ENCODE measurements at regions not wholly inside any gene's neighbourhood (a gene's known extent, or its start where the extent isn't known, plus 50 kb on each side); places are given as distances from the start of the nearest gene placed in this dataset.

GRCh38 chr13:79037197-79037596, 368.9 kb downstream of the RBM26 start:
- no peak overlapping the region for H3K27ac ChIP-seq (ENCODE audit: low read depth, low read length)
- no peaks in the 10 kb centered on the region for H3K27me3 ChIP-seq (ENCODE audit: control insufficient read depth, insufficient read depth, low read length)
- no peaks in the 10 kb centered on the region for H3K36me3 ChIP-seq (ENCODE audit: control insufficient read depth, insufficient read depth, low read length)
- H3K4me3 ChIP-seq (ENCODE audit: low read depth, low read length), result no peak overlapping the region
- no peak overlapping the region for H3K9ac ChIP-seq (ENCODE audit: low read depth, low read length)
- H3K4me1 ChIP-seq (ENCODE audit: control insufficient read depth, insufficient read depth, low read length), result no peaks in the 10 kb centered on the region
- H3K9me3 ChIP-seq (ENCODE audit: control insufficient read depth, insufficient read depth, low read length), result no peaks in the 10 kb centered on the region

- no peaks in the 10 kb centered on the region for H3K4me1 ChIP-seq (ENCODE audit: control insufficient read depth, insufficient read depth, low read length)
- no peaks in the 10 kb centered on the region for H3K36me3 ChIP-seq (ENCODE audit: control insufficient read depth, insufficient read depth, low read length)
- H3K27me3 ChIP-seq (ENCODE audit: control insufficient read depth, insufficient read depth, low read length), result no peaks in the 10 kb centered on the region
- no peak overlapping the region for H3K27ac ChIP-seq (ENCODE audit: low read depth, low read length)
- H3K9ac ChIP-seq (ENCODE audit: low read depth, low read length), result no peak overlapping the region
- no peak overlapping the region for H3K4me3 ChIP-seq (ENCODE audit: low read depth, low read length)
- no peaks in the 10 kb centered on the region for H3K9me3 ChIP-seq (ENCODE audit: control insufficient read depth, insufficient read depth, low read length)
These were observed 371.7 kb downstream of the RBM26 start for GRCh38 chr13:79034341-79034740.

- no peaks in the 10 kb centered on the region for H3K4me1 ChIP-seq (ENCODE audit: control insufficient read depth, insufficient read depth, low read length)
- no peaks in the 10 kb centered on the region for H3K27me3 ChIP-seq (ENCODE audit: control insufficient read depth, insufficient read depth, low read length)
- H3K27ac ChIP-seq (ENCODE audit: low read depth, low read length), result no peak overlapping the region
- H3K9me3 ChIP-seq (ENCODE audit: control insufficient read depth, insufficient read depth, low read length), result no peaks in the 10 kb centered on the region
- H3K4me3 ChIP-seq (ENCODE audit: low read depth, low read length), result no peak overlapping the region
- no peaks in the 10 kb centered on the region for H3K36me3 ChIP-seq (ENCODE audit: control insufficient read depth, insufficient read depth, low read length)
- no peak overlapping the region for H3K9ac ChIP-seq (ENCODE audit: low read depth, low read length)
These were observed 371.6 kb upstream of the OBI1 start for GRCh38 chr13:79030513-79030912.

- Histone ChIP-seq H3K9me3 (ENCODE audit: control insufficient read depth, insufficient read depth, low read length) (peaks cover 16% of the 10 kb centered on the region), H3K36me3 (ENCODE audit: control insufficient read depth, insufficient read depth, low read length) (no peaks in the 10 kb centered on the region), H3K4me1 (ENCODE audit: control insufficient read depth, insufficient read depth, low read length) (no peaks in the 10 kb centered on the region), H3K27me3 (ENCODE audit: control insufficient read depth, insufficient read depth, low read length) (no peaks in the 10 kb centered on the region), H3K4me3 (ENCODE audit: low read depth, low read length) (no peak overlapping the region), H3K9ac (ENCODE audit: low read depth, low read length) (no peak overlapping the region), H3K27ac (ENCODE audit: low read depth, low read length) (no peak overlapping the region)
These were observed 359.2 kb upstream of the OBI1 start for GRCh38 chr13:79018166-79018565.

GRCh38 chr13:79011179-79011578, 352.2 kb upstream of the OBI1 start:
- no peaks in the 10 kb centered on the region for H3K9me3 ChIP-seq (ENCODE audit: control insufficient read depth, insufficient read depth, low read length)
- no peaks in the 10 kb centered on the region for H3K27me3 ChIP-seq (ENCODE audit: control insufficient read depth, insufficient read depth, low read length)
- H3K4me1 ChIP-seq (ENCODE audit: control insufficient read depth, insufficient read depth, low read length), result no peaks in the 10 kb centered on the region
- H3K36me3 ChIP-seq (ENCODE audit: control insufficient read depth, insufficient read depth, low read length), result no peaks in the 10 kb centered on the region
- no peak overlapping the region for H3K27ac ChIP-seq (ENCODE audit: low read depth, low read length)
- no peak overlapping the region for H3K9ac ChIP-seq (ENCODE audit: low read depth, low read length)
- H3K4me3 ChIP-seq (ENCODE audit: low read depth, low read length), result no peak overlapping the region

GRCh38 chr13:79003989-79004898, 345.3 kb upstream of the OBI1 start:
- Histone ChIP-seq H3K27ac (ENCODE audit: low read depth, low read length) (no peak overlapping the region), H3K9ac (ENCODE audit: low read depth, low read length) (no peak overlapping the region), H3K4me3 (ENCODE audit: low read depth, low read length) (no peak overlapping the region), H3K4me1 (ENCODE audit: control insufficient read depth, insufficient read depth, low read length) (no peaks in the 10 kb centered on the region), H3K27me3 (ENCODE audit: control insufficient read depth, insufficient read depth, low read length) (no peaks in the 10 kb centered on the region), H3K36me3 (ENCODE audit: control insufficient read depth, insufficient read depth, low read length) (no peaks in the 10 kb centered on the region), H3K9me3 (ENCODE audit: control insufficient read depth, insufficient read depth, low read length) (no peaks in the 10 kb centered on the region)

- Histone ChIP-seq H3K4me3 (ENCODE audit: low read depth, low read length) (no peak overlapping the region), H3K27ac (ENCODE audit: low read depth, low read length) (no peak overlapping the region), H3K9me3 (ENCODE audit: control insufficient read depth, insufficient read depth, low read length) (no peaks in the 10 kb centered on the region), H3K4me1 (ENCODE audit: control insufficient read depth, insufficient read depth, low read length) (peaks cover 9% of the 10 kb centered on the region), H3K9ac (ENCODE audit: low read depth, low read length) (no peak overlapping the region), H3K36me3 (ENCODE audit: control insufficient read depth, insufficient read depth, low read length) (no peaks in the 10 kb centered on the region), H3K27me3 (ENCODE audit: control insufficient read depth, insufficient read depth, low read length) (no peaks in the 10 kb centered on the region)
These were observed 340.5 kb upstream of the OBI1 start for GRCh38 chr13:78999494-78999893.

GRCh38 chr13:78998630-78999315, 339.8 kb upstream of the OBI1 start:
- Histone ChIP-seq H3K27me3 (ENCODE audit: control insufficient read depth, insufficient read depth, low read length) (no peaks in the 10 kb centered on the region), H3K4me3 (ENCODE audit: low read depth, low read length) (no peak overlapping the region), H3K36me3 (ENCODE audit: control insufficient read depth, insufficient read depth, low read length) (no peaks in the 10 kb centered on the region), H3K4me1 (ENCODE audit: control insufficient read depth, insufficient read depth, low read length) (peaks cover 17% of the 10 kb centered on the region), H3K27ac (ENCODE audit: low read depth, low read length) (no peak overlapping the region), H3K9me3 (ENCODE audit: control insufficient read depth, insufficient read depth, low read length) (no peaks in the 10 kb centered on the region), H3K9ac (ENCODE audit: low read depth, low read length) (no peak overlapping the region)

- Histone ChIP-seq H3K27me3 (ENCODE audit: control insufficient read depth, insufficient read depth, low read length) (no peaks in the 10 kb centered on the region), H3K9ac (ENCODE audit: low read depth, low read length) (no peak overlapping the region), H3K27ac (ENCODE audit: low read depth, low read length) (no peak overlapping the region), H3K36me3 (ENCODE audit: control insufficient read depth, insufficient read depth, low read length) (no peaks in the 10 kb centered on the region), H3K4me3 (ENCODE audit: low read depth, low read length) (no peak overlapping the region), H3K9me3 (ENCODE audit: control insufficient read depth, insufficient read depth, low read length) (no peaks in the 10 kb centered on the region), H3K4me1 (ENCODE audit: control insufficient read depth, insufficient read depth, low read length) (peaks cover 21% of the 10 kb centered on the region)
These were observed 339.1 kb upstream of the OBI1 start for GRCh38 chr13:78997902-78998629.

- Histone ChIP-seq H3K9me3 (ENCODE audit: control insufficient read depth, insufficient read depth, low read length) (no peaks in the 10 kb centered on the region), H3K36me3 (ENCODE audit: control insufficient read depth, insufficient read depth, low read length) (no peaks in the 10 kb centered on the region), H3K27ac (ENCODE audit: low read depth, low read length) (no peak overlapping the region), H3K9ac (ENCODE audit: low read depth, low read length) (no peak overlapping the region), H3K4me3 (ENCODE audit: low read depth, low read length) (no peak overlapping the region), H3K4me1 (ENCODE audit: control insufficient read depth, insufficient read depth, low read length) (peaks cover 21% of the 10 kb centered on the region), H3K27me3 (ENCODE audit: control insufficient read depth, insufficient read depth, low read length) (no peaks in the 10 kb centered on the region)
These were observed 334.8 kb upstream of the OBI1 start for GRCh38 chr13:78993792-78994191.

GRCh38 chr13:78981913-78982312, 323.0 kb upstream of the OBI1 start:
- Histone ChIP-seq H3K27me3 (ENCODE audit: control insufficient read depth, insufficient read depth, low read length) (no peaks in the 10 kb centered on the region), H3K4me3 (ENCODE audit: low read depth, low read length) (no peak overlapping the region), H3K9me3 (ENCODE audit: control insufficient read depth, insufficient read depth, low read length) (no peaks in the 10 kb centered on the region)

More at GRCh38 chr13:78981913-78982312, 323.0 kb upstream of the OBI1 start:
- Histone ChIP-seq H3K36me3 (ENCODE audit: control insufficient read depth, insufficient read depth, low read length) (no peaks in the 10 kb centered on the region), H3K27ac (ENCODE audit: low read depth, low read length) (no peak overlapping the region), H3K9ac (ENCODE audit: low read depth, low read length) (no peak overlapping the region), H3K4me1 (ENCODE audit: control insufficient read depth, insufficient read depth, low read length) (no peaks in the 10 kb centered on the region)

Measured in HUES48 (cell line).